HL-60/S4 (cell line): ENCODE measurements at regions not wholly inside any gene's neighbourhood (a gene's known extent, or its start where the extent isn't known, plus 50 kb on each side); places are given as distances from the start of the nearest gene placed in this dataset.
"Not testable (repeated sequence)": the region's sequence is repeated elsewhere in the genome, so short reads cannot be mapped to it uniquely, and the experiment has no call there.

Experiments
- in situ Hi-C: fragments of 300-500 bp; cut with MboI; formaldehyde crosslinking; loops from 2 replicates; pipeline ENCODE4 v1.14.3; 2022; ENCODE audit warnings: low sequenced_read_pairs

- in situ Hi-C loops: no loop called here
Observed at GRCh38 chr12:93231938-93232337, 145.8 kb upstream of the NUDT4 start.

- in situ Hi-C loops: no loop called here
Observed at GRCh38 chr12:93234641-93235040, 143.1 kb upstream of the NUDT4 start.

- in situ Hi-C loops: no loop called here
Observed at GRCh38 chr12:93235881-93236280, 141.8 kb upstream of the NUDT4 start.

GRCh38 chr12:93237235-93237915 lies 140.3 kb upstream of the NUDT4 start:
- in situ Hi-C loops: no loop called here

GRCh38 chr12:93238512-93239262 lies 139.0 kb upstream of the NUDT4 start:
- in situ Hi-C loops: not testable (repeated sequence)

GRCh38 chr12:93239789-93240188 lies 137.9 kb upstream of the NUDT4 start:
- in situ Hi-C loops: not testable (repeated sequence)

- in situ Hi-C loops: no loop called here
Observed at GRCh38 chr12:93242154-93242972, 135.4 kb upstream of the NUDT4 start.

GRCh38 chr12:93243382-93243688 lies 134.4 kb upstream of the NUDT4 start:
- in situ Hi-C loops: no loop called here

GRCh38 chr12:93243689-93244513 lies 133.8 kb upstream of the NUDT4 start:
- in situ Hi-C loops: no loop called here

GRCh38 chr12:93244514-93245077 lies 133.1 kb upstream of the NUDT4 start:
- in situ Hi-C loops: no loop called here

GRCh38 chr12:93245543-93245942 lies 132.2 kb upstream of the NUDT4 start:
- in situ Hi-C loops: no loop called here

GRCh38 chr12:93247313-93247991 lies 130.3 kb upstream of the NUDT4 start:
- in situ Hi-C loops: no loop called here

- in situ Hi-C loops: no loop called here
Observed at GRCh38 chr12:93252221-93252620, 125.5 kb upstream of the NUDT4 start.

GRCh38 chr12:93254911-93255310 lies 122.8 kb upstream of the NUDT4 start:
- in situ Hi-C loops: no loop called here

- in situ Hi-C loops: no loop called here
Observed at GRCh38 chr12:93256256-93256969, 121.3 kb upstream of the NUDT4 start.

- in situ Hi-C loops: no loop called here
Observed at GRCh38 chr12:93261505-93262094, 116.1 kb upstream of the NUDT4 start.

- in situ Hi-C loops: no loop called here
Observed at GRCh38 chr12:93272997-93273396, 104.7 kb upstream of the NUDT4 start.

- in situ Hi-C loops: no loop called here
Observed at GRCh38 chr12:93273834-93274564, 103.7 kb upstream of the NUDT4 start.
